ENCODE measurements at regions not wholly inside any gene's neighbourhood (a gene's known extent, or its start where the extent isn't known, plus 50 kb on each side); places are given as distances from the start of the nearest gene placed in this dataset.
"Not testable (repeated sequence)": the region's sequence is repeated elsewhere in the genome, so short reads cannot be mapped to it uniquely, and the experiment has no call there.

DNA sequence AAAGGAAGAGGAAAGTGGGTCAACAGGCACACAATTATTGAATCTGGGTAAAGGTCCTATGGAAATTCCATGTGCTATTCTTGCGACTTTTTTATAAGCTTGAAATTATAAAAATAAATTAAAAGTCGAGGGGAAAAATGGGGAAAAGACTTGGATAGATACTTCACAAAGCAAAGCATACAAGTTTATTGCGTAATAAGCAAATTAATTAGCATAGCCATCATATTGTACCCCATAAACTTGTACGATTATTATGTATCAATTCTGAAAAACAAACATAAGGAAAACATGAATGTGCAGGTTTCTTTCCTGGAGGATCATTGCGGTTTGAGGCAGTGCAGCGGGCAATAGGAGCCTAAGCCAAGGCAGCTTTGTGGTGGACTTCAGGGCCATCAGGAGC lies 351.6 kb upstream of the NOX3 start:
- TF ChIP-seq, protein P1, sequence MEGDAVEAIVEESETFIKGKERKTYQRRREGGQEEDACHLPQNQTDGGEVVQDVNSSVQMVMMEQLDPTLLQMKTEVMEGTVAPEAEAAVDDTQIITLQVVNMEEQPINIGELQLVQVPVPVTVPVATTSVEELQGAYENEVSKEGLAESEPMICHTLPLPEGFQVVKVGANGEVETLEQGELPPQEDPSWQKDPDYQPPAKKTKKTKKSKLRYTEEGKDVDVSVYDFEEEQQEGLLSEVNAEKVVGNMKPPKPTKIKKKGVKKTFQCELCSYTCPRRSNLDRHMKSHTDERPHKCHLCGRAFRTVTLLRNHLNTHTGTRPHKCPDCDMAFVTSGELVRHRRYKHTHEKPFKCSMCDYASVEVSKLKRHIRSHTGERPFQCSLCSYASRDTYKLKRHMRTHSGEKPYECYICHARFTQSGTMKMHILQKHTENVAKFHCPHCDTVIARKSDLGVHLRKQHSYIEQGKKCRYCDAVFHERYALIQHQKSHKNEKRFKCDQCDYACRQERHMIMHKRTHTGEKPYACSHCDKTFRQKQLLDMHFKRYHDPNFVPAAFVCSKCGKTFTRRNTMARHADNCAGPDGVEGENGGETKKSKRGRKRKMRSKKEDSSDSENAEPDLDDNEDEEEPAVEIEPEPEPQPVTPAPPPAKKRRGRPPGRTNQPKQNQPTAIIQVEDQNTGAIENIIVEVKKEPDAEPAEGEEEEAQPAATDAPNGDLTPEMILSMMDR (IDR thresholded peaks at IDR 0.05), result no peak
- TF ChIP-seq POLR2A (IDR thresholded peaks at IDR 0.05), result no peak
- WGBS, 4 donors, result 83 to 90% (median 89%) methylated on average over 6 of the region's 6 CpGs
- ATAC-seq (no peak), DNase-seq (no peak)
- no peaks in the 10 kb centered on the region for H3K27me3 ChIP-seq
- no peaks in the 10 kb centered on the region for H3K4me1 ChIP-seq
- intact Hi-C loops (cut with DNase I), result no loop called here
- H3K36me3 ChIP-seq, result no peaks in the 10 kb centered on the region
- H3K4me3 ChIP-seq, result no peak overlapping the region
- H3K9me3 ChIP-seq, result peaks cover 0 to 6% (median 0%) of the 10 kb centered on the region in 12 donors
- H3K27ac ChIP-seq, result no peak overlapping the region

DNA sequence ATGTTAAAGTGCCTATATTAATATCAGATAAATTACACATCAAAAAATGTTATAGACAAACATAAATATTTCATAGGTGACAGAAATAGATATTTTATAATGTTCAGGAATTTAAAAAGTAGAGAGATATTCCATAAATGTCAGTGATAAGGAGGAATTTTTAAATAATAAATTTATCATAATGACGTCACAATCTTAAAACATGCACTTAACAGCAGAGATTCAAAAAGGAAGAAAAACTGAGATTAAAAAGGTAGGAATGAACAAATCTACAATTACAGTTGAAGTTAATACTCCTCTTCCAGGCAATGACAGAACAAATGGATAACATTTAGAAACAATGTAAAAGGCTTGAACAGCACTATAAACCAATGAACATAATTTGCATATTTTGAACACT lies 345.4 kb upstream of the NOX3 start:
- WGBS, 4 donors, result 91 to 95% (median 92%) methylated on average over 1 of the region's 1 CpG
- Histone ChIP-seq H3K4me1 (no peaks in the 10 kb centered on the region), H3K36me3 (no peaks in the 10 kb centered on the region), H3K4me3 (no peak overlapping the region), H3K9me3 (peaks cover 0 to 27% (median 0%) of the 10 kb centered on the region in 12 donors), H3K27me3 (no peaks in the 10 kb centered on the region), H3K27ac (no peak overlapping the region)
- DNase-seq (no peak), ATAC-seq (no peak)
- TF ChIP-seq, protein P1 (IDR thresholded peaks at IDR 0.05), result no peak
- intact Hi-C loops (cut with DNase I), result no loop called here

DNA sequence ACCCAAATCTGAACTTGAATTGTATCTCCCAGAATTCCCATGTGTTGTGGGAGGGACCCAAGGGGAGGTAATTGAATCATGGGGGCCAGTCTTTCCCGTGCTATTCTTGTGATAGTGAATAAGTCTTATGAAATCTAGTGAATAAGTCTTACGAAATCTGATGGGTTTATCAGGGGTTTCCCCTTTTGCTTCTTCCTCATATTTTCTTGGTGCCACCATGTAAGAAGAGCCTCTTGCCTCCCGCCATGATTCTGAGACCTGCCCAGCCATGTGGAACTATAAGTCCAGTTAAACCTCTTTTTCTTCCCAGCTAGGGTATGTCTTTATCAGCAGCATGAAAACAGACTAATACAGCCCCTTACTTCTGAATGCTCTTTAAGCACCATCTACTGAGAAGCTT lies 343.2 kb upstream of the NOX3 start:
- peaks cover 0 to 27% (median 0%) of the 10 kb centered on the region in 12 donors for H3K9me3 ChIP-seq
- H3K4me3 ChIP-seq; H3K4me1 ChIP-seq; H3K27ac ChIP-seq; H3K36me3 ChIP-seq; DNase-seq; ATAC-seq; H3K27me3 ChIP-seq; intact Hi-C loops (cut with DNase I): not testable (repeated sequence)
- WGBS, 4 donors, result 85 to 90% (median 87%) methylated on average over 3 of the region's 3 CpGs

DNA sequence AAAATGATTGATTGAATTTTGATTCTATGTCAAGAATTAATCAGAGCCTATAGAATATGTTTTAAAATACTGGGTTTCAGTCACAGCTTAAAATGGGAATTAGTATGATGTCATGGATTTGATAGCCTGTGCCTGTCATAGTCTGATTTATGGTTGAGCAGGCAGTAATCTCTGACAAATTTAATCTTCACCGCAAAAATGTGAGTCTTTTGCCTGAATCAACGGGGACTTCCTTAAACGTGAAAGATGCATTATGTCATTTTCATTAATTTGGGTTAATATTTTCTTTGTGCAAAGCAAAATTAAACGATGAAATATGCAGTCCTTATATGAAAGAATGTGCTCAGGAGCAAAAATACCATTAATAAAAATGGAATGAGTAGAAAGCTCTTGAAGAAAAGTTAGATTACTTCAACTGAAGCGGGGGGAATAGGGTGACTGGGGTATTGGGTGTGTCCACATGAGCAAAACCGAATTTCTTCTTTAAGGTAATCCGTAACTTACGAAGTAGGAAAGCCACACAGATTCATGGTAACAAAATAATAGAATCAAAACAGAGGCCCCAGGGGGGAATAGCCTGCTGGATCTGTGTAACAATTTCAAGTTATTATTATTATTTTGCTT lies 339.6 kb upstream of the NOX3 start:
- DNase-seq, result no peak
- intact Hi-C loops (cut with DNase I), result no loop called here
- peaks cover 0 to 7% (median 0%) of the 10 kb centered on the region in 12 donors for H3K9me3 ChIP-seq
- no peak overlapping the region for H3K27ac ChIP-seq
- H3K36me3 ChIP-seq, result no peaks in the 10 kb centered on the region
- TF ChIP-seq, protein P1 (IDR thresholded peaks at IDR 0.05), result no peak
- no peak for TF ChIP-seq POLR2A (IDR thresholded peaks at IDR 0.05)
- no peak overlapping the region for H3K4me3 ChIP-seq
- H3K4me1 ChIP-seq, result no peaks in the 10 kb centered on the region
- whole genome bisulfite sequencing, 4 donors, result 79 to 81% (median 79%) methylated on average over 8 of the region's 8 CpGs
- no peaks in the 10 kb centered on the region for H3K27me3 ChIP-seq
- no peak for ATAC-seq

DNA sequence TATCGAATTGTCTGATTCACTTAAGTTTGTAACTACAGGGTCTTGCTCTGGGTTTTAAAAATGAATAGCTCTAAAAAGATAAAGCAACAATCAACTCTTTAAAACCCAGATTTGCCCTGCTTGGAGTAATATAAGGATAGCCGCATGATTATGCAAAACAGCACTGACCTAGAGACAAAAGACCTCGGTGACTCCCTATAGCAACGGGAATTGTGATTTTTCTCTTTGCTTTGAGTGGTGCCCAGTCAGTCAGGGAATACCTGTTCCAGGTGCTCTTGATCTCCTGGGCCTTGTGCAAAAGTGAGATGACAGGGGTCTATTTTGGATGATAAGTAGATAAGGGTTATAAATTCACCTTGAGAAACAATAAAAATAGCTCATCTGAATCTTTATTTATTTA lies 336.3 kb upstream of the NOX3 start:
- H3K27me3 ChIP-seq, result no peaks in the 10 kb centered on the region
- H3K27ac ChIP-seq, result no peak overlapping the region
- DNase-seq (no peak), ATAC-seq (no peak)
- H3K36me3 ChIP-seq, result no peaks in the 10 kb centered on the region
- intact Hi-C loops (cut with DNase I), result no loop called here
- 85 to 89% (median 88%) methylated on average over 4 of the region's 4 CpGs for WGBS, 4 donors
- H3K4me1 ChIP-seq, result no peaks in the 10 kb centered on the region
- TF ChIP-seq, protein P1 (IDR thresholded peaks at IDR 0.05), result no peak
- no peak overlapping the region for H3K4me3 ChIP-seq
- H3K9me3 ChIP-seq, result no peaks in the 10 kb centered on the region
